B cell (primary cell): ENCODE measurements at regions not wholly inside any gene's neighbourhood (a gene's known extent, or its start where the extent isn't known, plus 50 kb on each side); places are given as distances from the start of the nearest gene placed in this dataset.

Source experiments
- ATAC-seq: fragments of 200-7000 bp; cut with Tn5 transposase; one replicate; pipeline ENCODE4 v1.10.0; 2021; ENCODE audit warnings: low read depth, mild to moderate bottlenecking, moderate number of reproducible peaks, moderate library complexity
- CTCF ChIA-PET: fragments of 350-600 bp; sonication (Branson Sonifier 250); formaldehyde crosslinking; loops from one replicate; lab custom pipeline; 2021; ENCODE audit warnings: antibody characterized with exemption, inconsistent platforms; lab: Charles Lee
- POLR2A ChIA-PET: fragments of 350-600 bp; sonication (Branson Sonifier 250); formaldehyde crosslinking; loops from one replicate; lab custom pipeline; 2021; ENCODE audit warnings: antibody characterized with exemption; lab: Charles Lee
- DNase-seq: peaks from one replicate; pipeline ENCODE4 v3.0.0; 2013
- H2AFZ ChIP-seq: 2 replicates; pipeline ENCODE4 v1.6.1; 2012; ENCODE audit warnings: mild to moderate bottlenecking, low read depth, low read length; ENCODE audit not compliant: insufficient read depth, poor library complexity, severe bottlenecking
- H3K27ac ChIP-seq, 2 donors: 1 replicate in 1 of 2; 2 replicates in 1 of 2; pipeline ENCODE4 v1.5.1; 2012 to 2013; ENCODE audit warnings: low read length in 2 of 2, mild to moderate bottlenecking in 2 of 2, moderate library complexity in 1 of 2
- H3K27me3 ChIP-seq, 4 experiments: fragments of 200-600 bp in 1 of 4; sonication (generic) in 1 of 4; replicated peaks in 1 of 4; 1 replicate in 2 of 4; 2 replicates in 2 of 4; pipeline versions ENCODE4 v1.6.1 to v1.7.0; 2013 to 2016; ENCODE audit warnings: low read length in 3 of 4, mild to moderate bottlenecking in 2 of 4, mixed read lengths in 1 of 4, moderate library complexity in 1 of 4; ENCODE audit not compliant: insufficient read depth in 4 of 4, control insufficient read depth in 3 of 4; ENCODE audit errors: control extremely low read depth in 1 of 4
- H3K36me3 ChIP-seq, 2 experiments: replicated peaks in 1 of 2; 1 replicate in 1 of 2; 2 replicates in 1 of 2; pipeline versions ENCODE4 v1.6.1 to v1.7.1; 2013; ENCODE audit warnings: low read length in 1 of 2; ENCODE audit not compliant: insufficient read depth in 2 of 2, control insufficient read depth in 1 of 2; ENCODE audit errors: control extremely low read depth in 1 of 2, extremely low read depth in 1 of 2
- H3K4me1 ChIP-seq, 2 donors: fragments of 200-600 bp in 1 of 2; sonication (generic) in 1 of 2; 1 replicate in 1 of 2; 2 replicates in 1 of 2; pipeline versions ENCODE4 v1.5.1 to v1.6.1; 2013 to 2017; ENCODE audit warnings: low read length in 2 of 2; ENCODE audit not compliant: control insufficient read depth in 2 of 2, insufficient read depth in 2 of 2
- H3K4me2 ChIP-seq: replicated peaks from 2 replicates; pipeline ENCODE3; 2012; ENCODE audit warnings: mild to moderate bottlenecking, low read depth, low read length; ENCODE audit not compliant: poor library complexity, severe bottlenecking
- H3K4me3 ChIP-seq, 5 experiments: fragments of 200-600 bp in 1 of 5; sonication (generic) in 1 of 5; 1 replicate in 3 of 5; 2 replicates in 2 of 5; pipeline versions ENCODE4 v1.5.1 to v1.7.0; 2011 to 2016; ENCODE audit warnings: low read length in 4 of 5, mild to moderate bottlenecking in 4 of 5, low read depth in 2 of 5, control low read depth in 1 of 5, moderate library complexity in 1 of 5; ENCODE audit not compliant: insufficient read depth in 1 of 5; ENCODE audit errors: control extremely low read depth in 1 of 5, extremely low read depth in 1 of 5
- H3K79me2 ChIP-seq: fragments of 200-600 bp; sonication (generic); one replicate; pipeline ENCODE4 v1.6.0; 2016; ENCODE audit warnings: low read length; ENCODE audit not compliant: control insufficient read depth, insufficient read depth
- H3K9ac ChIP-seq: fragments of 200-600 bp; sonication (generic); 2 replicates; pipeline ENCODE4 v1.6.1; 2017; ENCODE audit warnings: mild to moderate bottlenecking, low read length, moderate library complexity
- H3K9me3 ChIP-seq, 3 donors: one replicate each; pipeline versions ENCODE4 v1.6.1 to v1.7.1; 2013; ENCODE audit warnings: low read length in 2 of 3; ENCODE audit not compliant: control insufficient read depth in 2 of 3, insufficient read depth in 1 of 3; ENCODE audit errors: control extremely low read depth in 1 of 3
- H4K20me1 ChIP-seq: 2 replicates; pipeline ENCODE4 v1.6.0; 2012; ENCODE audit warnings: mild to moderate bottlenecking, low read length; ENCODE audit not compliant: insufficient read depth, control insufficient read depth, poor library complexity, severe bottlenecking
- H3K27ac Mint-ChIP-seq: one replicate; pipeline ENCODE4 v1.8.0; 2021; ENCODE audit warnings: mixed read lengths
- H3K27me3 Mint-ChIP-seq: one replicate; pipeline ENCODE4 v1.8.0; 2021; ENCODE audit warnings: mixed read lengths
- H3K4me1 Mint-ChIP-seq: one replicate; pipeline ENCODE4 v1.8.0; 2021; ENCODE audit warnings: mixed read lengths
- H3K4me3 Mint-ChIP-seq: one replicate; pipeline ENCODE4 v1.8.0; 2021; ENCODE audit warnings: mixed read lengths
- H3K9me3 Mint-ChIP-seq: one replicate; pipeline ENCODE4 v1.8.0; 2022; ENCODE audit warnings: mixed read lengths; ENCODE audit not compliant: insufficient read depth
- CTCF ChIP-seq: fragments of 200-600 bp; IDR thresholded peaks from one replicate; pipeline ENCODE4 v1.8.0; 2022; ENCODE audit warnings: antibody characterized with exemption, mild to moderate bottlenecking
- EZH2 ChIP-seq: IDR thresholded peaks from 2 replicates; pipeline ENCODE4 v1.6.1; 2012; ENCODE audit warnings: borderline replicate concordance, low read depth, mild to moderate bottlenecking, moderate library complexity, low read length; ENCODE audit not compliant: insufficient read depth, poor library complexity, severe bottlenecking
- WGBS: methylation state at CpG from one replicate; pipeline ENCODE4 v1.1.5; 2013; ENCODE audit warnings: missing lambda C conversion rate; ENCODE audit not compliant: insufficient coverage; 5-methylcytosine and 5-hydroxymethylcytosine counted together
- intact Hi-C: fragments of 100-400 bp; cut with micrococcal nuclease; formaldehyde crosslinking; loops from one replicate; pipeline ENCODE4 v1.10.0; 2022

- H3K9me3 ChIP-seq = peaks cover 2 to 6% (median 3%) of the 10 kb centered on the region in 3 donors
- H3K9ac ChIP-seq = no peak overlapping the region
- peaks cover 4% of the 10 kb centered on the region for H3K9me3 Mint-ChIP-seq
- no peak for TF ChIP-seq CTCF
- TF ChIP-seq EZH2 = no peak
- POLR2A ChIA-PET = no interaction called here
- H3K27ac ChIP-seq = no peak overlapping the region
- no peak overlapping the region for H3K4me3 Mint-ChIP-seq
- 100% methylated on average over 2 of the region's 3 CpGs for WGBS
- ATAC-seq = no peak
- H3K27me3 ChIP-seq = no peaks in the 10 kb centered on the region
- H3K4me1 Mint-ChIP-seq = no peaks in the 10 kb centered on the region
- H3K27ac Mint-ChIP-seq = no peak overlapping the region
- H3K27me3 Mint-ChIP-seq = no peaks in the 10 kb centered on the region
- no peak overlapping the region for H3K4me3 ChIP-seq
- H3K36me3 ChIP-seq = no peaks in the 10 kb centered on the region
- H4K20me1 ChIP-seq = no peaks in the 10 kb centered on the region
- H3K4me1 ChIP-seq = no peaks in the 10 kb centered on the region
- H3K79me2 ChIP-seq = no peaks in the 10 kb centered on the region
- CTCF ChIA-PET = no interaction called here
- H3K4me2 ChIP-seq = no peak overlapping the region
- H2AFZ ChIP-seq = no peak overlapping the region
- DNase-seq = no peak
- intact Hi-C loops = no loop called here
Observed at GRCh38 chr2:75278314-75278713, 79.0 kb upstream of the TACR1 start.

- TF ChIP-seq CTCF = no peak
- TF ChIP-seq EZH2 = no peak
- Histone ChIP-seq H3K36me3 (no peaks in the 10 kb centered on the region), H4K20me1 (no peaks in the 10 kb centered on the region), H3K27me3 (no peaks in the 10 kb centered on the region), H2AFZ (no peak overlapping the region), H3K79me2 (no peaks in the 10 kb centered on the region), H3K4me1 (no peaks in the 10 kb centered on the region), H3K9ac (no peak overlapping the region), H3K4me2 (no peak overlapping the region), H3K27ac (no peak overlapping the region), H3K4me3 (no peak overlapping the region), H3K9me3 (peaks cover 2 to 6% (median 3%) of the 10 kb centered on the region in 3 donors)
- ChIA-PET CTCF (no interaction called here), POLR2A (no interaction called here)
- peaks cover 7% of the 10 kb centered on the region for H3K9me3 Mint-ChIP-seq
- H3K27me3 Mint-ChIP-seq = no peaks in the 10 kb centered on the region
- no peak overlapping the region for H3K4me3 Mint-ChIP-seq
- no peak for DNase-seq
- no peaks in the 10 kb centered on the region for H3K4me1 Mint-ChIP-seq
- no peak overlapping the region for H3K27ac Mint-ChIP-seq
- intact Hi-C loops = no loop called here
- no peak for ATAC-seq
Observed at GRCh38 chr2:75277111-75277510, 77.8 kb upstream of the TACR1 start.
